ENCODE measurements at regions not wholly inside any gene's neighbourhood (a gene's known extent, or its start where the extent isn't known, plus 50 kb on each side); places are given as distances from the start of the nearest gene placed in this dataset.

DNA sequence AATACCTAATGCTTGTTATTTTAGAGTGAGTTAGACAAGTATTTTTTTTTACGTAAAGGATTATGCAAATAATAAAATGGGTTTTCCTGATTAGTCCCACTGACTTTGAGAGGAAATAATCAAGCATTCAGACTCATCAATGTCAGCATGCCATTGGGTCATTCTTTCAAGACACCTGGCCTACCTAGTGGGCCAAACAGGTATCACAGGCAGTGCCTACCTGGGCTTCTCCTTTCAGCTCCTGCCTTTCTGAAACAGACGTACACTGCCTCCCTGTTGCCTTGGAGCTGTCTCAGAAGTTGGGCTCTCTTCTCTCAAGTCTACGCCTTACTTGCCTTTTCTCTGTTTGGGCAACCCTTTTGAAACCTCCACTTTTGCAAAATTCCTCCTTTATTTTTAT is 545.6 kb downstream of the SNAPC1 start:
- no peak for DNase-seq

DNA sequence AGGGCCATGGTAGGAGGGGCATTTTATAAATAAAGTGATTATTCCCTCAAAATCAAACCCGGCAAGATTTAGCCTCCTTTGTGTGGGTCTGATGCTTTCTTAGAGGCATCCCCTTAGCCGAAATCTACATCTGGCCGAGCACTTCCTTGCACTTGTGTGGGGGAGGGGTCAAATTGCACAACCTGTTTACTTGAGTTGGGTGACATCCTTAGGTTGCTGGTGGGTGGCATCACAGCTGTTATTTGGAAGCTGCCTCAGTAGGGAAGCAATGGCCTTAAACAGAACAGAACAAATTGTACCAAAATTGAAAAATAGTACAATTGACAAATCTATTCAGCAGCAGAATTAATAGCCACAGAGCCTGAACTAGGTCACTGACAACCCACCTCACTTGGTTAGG is 546.1 kb downstream of the SNAPC1 start:
- DNase-seq, result no peak

DNA sequence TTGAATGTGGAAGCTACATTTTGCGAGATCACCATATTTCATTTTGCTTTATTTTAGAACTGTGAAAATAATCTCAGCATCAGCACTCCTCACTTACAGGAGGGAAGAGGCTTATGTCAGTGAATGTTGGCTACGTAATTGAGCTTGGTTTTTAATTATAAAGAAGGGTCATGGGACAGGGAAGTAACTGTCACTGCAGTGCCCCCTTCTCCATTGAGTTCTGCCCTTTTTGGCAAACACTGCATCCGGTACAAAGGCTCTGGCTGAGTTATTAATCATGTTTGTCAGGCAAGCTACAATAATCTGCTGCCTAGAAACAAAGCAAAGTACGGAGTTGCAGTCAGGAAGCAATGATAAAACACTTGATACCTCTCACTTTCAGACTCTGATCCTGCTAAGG is 546.7 kb downstream of the SNAPC1 start:
- DNase-seq, result no peak

DNA sequence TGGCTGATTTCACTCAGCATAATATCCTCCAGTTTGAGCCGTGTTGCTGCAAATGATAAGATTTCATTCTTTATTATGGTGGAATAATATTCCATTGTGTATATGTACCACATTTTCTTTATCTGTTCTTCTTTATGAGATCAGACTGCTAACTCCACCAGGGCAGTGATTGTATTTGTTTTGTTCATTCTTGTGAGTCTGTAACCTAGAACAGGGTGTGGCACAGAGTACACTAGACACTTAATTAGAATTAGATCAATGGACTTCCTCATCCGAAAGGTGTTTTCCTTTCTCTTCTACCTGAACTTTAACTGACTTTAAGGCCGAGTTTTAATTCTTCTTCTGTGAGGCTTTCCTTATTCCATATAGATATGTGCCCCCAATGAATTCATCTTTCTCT is 551.0 kb downstream of the SNAPC1 start:
- DNase-seq, result no peak

DNA sequence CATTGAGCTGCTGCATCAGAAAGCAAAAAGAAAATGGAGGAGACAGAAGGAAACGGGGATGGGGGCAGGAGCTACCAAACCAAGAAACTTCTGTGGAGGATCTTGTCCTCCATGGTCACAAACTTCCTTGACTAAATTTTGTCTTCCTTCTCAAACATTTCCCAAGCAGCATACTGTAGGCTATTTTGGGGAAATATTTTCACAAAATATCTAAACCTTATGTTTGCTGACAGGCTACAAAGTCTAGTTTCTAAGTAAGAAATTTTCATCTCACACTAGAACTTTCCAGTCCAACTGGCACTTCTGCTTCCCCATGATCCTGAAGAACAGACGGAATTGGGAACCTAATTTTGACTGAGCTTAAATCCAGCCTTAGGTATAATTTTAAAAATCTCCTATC is 552.0 kb downstream of the SNAPC1 start:
- DNase-seq, result no peak

DNA sequence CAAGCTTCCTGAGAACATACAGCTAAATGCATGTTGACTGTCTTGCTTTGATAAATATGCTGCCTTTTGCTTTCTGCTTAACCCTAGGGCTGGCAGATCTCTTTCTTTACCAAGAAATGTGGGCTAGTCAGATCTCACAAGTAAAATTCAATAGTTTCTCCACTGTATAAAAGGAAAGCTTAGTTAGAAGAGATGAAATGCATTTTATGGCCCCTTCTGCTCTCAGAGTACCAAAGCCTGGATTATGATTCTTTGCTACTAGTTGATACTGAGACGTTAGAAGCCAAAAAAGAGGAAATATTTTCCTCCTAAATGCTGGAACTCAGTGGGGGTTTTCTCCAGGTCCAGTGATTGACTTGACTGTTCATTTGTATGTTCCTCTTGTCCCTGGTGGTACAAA is 552.7 kb downstream of the SNAPC1 start:
- no peak for DNase-seq

DNA sequence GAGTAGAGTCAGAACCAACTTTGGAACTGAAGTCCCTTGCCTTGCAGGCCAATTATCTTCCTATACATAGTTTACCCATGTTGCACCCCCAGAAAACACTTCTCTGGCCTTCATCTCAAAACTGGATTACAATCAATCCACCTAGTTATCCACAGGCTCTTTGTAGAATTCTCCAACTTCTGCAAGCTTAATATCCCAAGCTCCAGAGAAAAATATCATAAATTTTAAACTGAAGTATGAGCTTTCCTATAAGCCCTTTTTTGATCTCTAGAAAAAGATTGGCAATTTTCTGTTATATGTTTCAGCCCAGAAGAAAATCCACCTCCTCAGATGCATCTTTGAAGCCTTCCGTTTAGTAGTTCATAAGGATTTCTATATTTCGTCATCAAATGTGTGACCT is 553.4 kb downstream of the SNAPC1 start:
- no peak for DNase-seq

DNA sequence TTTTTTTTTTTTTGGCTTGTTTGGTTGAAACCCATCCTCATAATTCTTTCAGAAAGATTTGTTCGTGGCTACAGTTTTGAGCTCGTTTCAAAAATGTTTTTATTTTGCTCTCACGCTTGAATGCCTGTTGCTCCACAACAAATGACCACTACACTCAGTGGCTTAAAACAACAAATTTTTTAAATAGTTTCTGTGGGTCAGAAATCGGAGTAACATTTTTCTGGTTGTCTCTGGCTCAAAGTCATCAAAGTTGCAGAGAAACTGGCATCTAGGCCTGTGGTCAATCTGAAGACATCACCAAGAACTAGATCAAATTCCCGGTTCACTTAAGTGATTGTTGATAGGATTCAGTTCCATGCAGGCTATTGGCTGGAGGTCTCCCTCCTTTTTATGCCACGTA is 560.0 kb downstream of the SNAPC1 start:
- no peak for DNase-seq

DNA sequence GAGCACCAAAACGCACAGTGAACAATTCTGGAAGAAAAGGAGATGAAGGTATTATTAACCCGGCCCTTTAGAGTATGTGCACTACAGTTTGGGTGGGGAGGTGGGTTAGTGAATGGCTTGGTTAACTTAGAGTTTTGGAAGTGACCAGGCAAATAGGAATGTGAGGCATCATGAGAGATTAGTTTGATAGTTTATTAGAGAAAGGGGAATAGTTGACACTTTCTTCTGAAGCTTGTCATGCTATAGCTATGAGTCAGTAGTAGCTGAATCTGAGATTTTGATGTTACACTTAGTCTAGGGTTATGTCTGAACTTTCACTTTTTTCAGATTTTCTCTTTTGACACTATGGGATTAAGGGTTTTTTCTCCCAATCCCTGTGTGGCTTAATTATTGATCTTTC is 567.2 kb downstream of the SNAPC1 start:
- DNase-seq, result no peak

DNA sequence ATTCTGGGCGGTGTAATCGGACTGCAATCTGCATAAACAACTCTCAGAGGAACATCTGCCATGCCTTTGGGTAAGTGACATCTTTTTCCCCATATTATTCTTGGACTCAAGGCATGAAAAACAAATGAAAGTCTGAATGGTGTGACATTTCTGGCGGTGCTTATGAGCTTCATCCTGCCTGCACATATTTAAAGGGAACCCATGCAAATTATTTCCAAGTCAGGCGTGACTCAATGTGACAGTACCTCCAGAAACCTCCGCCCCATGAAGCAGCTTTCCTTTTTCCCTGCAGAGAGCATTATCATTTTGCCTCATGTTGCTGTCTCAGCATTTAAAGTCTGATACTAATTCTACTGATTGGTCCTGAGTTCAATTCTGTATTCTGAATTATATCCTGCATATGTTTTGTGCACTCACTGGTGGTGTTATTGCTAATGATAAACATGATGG is 585.4 kb downstream of the SNAPC1 start:
- no peak for DNase-seq

DNA sequence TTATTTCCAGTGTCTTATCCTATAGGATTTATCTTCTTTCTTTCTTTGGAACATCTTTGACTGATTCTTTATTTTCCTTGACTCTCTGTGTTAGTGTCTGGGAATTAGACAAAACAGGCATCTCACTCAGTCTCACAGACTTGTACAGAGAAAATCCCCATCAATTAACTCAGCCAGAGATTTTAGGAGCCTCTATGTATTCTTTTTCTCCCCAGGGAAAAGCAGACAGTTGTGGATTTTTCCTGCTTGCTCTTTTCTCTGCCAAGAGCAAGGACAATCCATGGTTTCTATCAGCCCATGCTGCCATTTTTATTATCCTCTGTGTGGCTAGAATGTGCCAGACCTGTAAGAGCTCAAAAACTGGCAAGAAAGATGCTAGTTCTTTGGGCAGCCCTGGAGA is 595.1 kb downstream of the SNAPC1 start:
- no peak for DNase-seq

DNA sequence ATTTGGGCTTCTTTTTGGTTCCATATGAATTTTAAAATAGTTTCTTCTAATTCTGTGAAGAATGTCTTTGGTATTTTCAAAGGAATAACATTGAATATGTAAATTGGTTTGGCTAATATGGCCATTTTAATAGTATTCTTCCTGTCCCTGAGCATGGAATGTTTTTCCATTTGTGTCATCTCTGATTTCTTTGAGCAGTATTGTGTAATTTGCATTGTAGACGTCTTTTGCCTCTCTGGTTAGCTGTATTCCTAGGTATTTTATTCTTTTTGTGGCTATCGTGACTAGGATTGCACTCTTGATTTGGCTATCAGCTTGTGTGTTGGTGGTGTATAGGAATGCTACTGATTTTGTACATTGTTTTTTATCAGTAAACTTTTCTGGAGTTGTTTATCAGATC is 601.9 kb downstream of the SNAPC1 start:
- no peak for DNase-seq

DNA sequence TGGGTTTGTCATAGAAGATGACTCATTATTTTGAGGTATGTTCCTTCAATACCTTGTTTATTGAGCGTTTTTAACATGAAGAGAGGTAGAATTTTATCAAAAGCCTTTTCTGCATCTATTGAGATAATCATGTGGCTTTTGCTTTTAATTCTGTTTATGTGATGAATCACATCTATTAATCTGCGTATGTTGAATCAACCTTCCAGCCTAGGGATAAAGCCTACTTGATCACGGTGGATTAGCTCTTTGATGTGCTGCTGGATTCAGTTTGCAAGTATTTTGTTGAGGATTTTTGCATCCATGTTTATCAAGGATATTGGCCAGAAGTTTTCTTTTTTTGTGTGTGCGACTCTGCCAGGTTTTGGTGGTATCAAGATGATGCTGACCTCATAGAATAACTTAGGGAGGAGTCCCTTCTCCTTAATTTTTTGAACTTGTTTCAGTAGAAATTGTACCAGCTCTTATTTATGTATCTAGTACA is 602.6 kb downstream of the SNAPC1 start:
- DNase-seq, result no peak

DNA sequence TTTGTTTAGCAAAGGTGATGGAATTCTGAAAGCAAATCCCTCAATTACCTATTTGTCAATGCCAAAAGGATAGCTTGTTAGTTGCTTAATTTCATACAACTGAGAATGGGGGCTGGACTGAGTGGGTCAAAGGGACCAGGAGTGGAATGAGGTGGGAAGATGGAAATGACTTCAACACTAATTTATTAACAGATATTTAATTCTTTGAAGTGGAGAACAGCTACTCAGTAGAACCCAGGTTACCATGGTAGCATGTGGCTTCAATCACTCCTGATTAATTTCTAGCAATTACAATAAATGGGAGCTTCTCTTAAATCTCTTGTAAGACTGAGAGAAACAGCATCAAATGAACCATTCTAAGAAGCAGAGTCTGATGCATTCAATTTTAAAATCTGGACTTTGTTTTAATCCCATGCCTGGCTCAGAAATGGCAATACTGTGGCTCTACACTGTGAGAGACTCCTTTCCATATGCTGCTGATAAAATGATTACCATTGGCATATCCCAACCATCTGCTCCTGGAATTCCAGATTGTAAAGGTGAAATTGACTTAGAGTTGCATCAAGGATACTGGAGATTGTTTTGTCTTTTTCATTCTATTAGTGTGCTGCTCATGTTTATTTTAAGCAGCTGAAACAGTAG is 607.8 kb downstream of the SNAPC1 start:
- no peak for DNase-seq

DNA sequence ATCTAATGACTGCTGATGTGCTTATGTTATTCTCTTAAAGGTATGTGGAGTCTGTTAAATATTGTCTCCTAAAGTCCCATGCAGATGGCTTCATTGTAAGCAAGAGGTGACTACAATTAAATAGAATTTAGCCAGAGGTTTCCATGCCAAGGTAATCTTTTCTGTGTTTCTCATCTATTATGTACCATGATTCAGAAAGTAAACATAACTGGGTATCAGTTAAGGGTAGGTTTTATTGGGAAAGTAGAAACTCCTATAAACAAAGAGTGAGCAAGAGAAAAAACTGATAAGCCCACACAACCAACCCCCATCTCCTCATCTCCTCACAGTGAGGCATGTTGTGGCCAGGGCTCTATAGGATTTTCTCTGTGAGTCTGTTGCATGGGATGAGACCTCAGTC is 611.7 kb downstream of the SNAPC1 start:
- no peak for DNase-seq

DNA sequence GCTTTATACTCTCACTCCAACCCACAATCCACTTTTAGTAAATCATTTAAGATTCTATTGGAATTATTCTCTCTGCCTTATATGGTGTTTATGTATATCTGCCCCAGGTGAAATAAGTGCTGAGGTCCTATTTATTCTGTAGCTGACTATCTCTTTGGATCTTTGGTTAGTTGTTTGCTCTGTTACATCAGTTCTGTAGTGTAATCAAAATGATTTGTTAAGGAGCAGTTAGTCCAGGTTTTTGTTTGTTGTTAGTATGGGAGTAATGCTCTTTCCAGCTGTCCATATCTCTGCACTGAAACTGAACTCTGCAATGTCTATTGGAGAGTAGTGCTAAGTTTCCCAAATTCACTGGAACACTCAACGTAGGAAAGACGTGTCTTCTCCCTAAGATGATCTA is 615.8 kb downstream of the SNAPC1 start:
- no peak for DNase-seq

DNA sequence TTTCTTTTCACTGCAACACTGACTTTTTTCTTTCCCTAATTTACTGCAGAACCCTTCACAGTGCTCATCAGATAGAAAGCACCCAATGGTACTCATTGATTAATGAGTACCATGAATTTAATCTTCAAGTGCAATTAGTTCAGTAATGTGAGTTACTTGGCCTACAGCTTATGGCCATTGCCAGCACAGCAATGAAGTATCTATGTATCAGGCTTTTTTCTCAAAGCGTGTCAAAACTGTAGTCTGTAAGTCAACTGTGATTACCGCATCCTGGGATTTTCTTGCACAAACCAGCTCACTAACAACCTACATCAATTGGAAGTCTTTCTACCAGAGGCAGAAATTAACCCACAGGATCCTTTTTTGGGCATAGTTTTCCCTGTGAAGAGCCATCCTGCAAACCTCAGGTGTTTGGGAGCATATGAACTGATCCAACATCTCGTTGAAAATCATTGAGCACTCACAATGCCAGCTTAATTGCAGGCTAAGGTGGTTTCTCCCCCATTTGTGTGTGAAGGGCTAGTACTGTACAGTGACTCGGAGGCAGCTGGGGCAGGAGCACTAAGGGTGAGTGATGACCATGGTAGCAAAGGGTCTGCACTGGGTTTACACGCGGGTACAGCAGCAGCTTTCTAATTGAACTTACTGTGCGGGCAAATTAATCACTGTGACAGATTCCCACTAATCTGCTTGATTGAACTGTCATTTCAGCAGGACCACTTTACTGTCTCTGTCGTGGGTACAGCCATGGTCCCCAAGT is 619.3 kb downstream of the SNAPC1 start:
- no peak for DNase-seq

DNA sequence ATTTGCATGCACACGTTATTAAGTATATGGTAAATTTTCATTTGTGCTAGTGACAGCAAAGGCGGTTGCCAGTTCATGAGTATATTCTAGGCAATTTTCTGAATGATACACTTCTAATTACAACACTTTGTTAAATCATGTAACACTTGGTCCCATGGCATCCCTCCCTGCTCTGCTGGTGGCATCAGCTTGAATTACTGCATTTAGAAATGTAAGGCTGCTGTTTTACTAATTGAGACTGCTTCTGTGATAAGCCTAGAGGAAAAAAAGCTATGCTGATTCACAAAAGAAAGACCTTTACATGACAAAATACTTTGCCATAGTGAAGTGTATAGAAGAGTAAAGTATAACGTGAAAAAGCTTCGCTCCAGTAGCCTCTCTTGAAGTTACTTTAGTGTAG is 636.1 kb downstream of the KCNH5 start:
- DNase-seq, result no peak

DNA sequence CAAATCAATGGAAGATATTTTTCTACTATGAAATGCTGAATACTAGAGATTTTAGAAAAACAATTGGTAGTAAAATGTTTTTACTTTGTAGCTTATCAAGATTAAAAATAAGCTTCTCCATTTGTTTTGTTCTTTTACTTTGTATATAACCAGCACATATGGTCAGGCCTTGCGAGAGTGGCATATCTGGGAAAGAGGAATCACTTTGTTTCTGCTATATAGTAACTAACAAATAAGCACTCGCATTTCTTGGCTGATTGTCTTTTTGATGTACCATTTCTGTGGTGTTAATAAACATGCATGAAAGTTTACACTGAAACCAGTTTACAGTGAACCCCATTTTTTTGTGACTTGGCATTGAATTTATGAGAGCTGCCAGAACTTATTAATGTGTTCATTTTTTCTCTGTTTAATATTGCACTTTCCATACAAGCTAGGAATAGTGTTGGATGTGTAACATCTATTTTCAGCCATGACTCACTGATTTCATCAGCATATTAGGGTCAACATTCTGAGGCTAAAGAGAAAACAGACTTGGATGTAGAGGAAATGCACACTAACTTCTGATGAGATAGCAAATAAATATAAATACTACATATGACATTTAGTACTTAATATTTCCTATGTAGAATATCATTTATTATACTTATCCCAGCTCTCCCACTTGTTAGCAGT is 635.5 kb downstream of the KCNH5 start:
- DNase-seq, result no peak

DNA sequence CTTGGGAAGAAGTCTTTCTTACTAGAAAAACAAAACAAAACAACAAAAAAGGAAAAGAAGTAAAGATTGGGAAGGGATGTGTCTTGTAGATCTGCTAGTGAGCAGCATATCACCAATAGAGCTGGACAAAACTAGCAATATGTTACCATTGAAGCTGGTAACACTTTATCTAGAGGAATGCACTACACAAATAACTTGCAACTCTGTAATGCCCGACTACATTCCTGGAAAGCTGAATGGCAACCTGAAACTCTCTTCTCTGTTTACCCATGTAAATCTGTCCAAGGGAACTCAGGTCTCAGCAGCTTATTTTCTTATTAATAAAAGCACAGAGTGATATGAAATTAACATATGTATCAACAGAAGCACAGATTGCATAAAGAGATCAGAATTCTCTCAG is 624.4 kb downstream of the KCNH5 start:
- DNase-seq, result no peak

DNA sequence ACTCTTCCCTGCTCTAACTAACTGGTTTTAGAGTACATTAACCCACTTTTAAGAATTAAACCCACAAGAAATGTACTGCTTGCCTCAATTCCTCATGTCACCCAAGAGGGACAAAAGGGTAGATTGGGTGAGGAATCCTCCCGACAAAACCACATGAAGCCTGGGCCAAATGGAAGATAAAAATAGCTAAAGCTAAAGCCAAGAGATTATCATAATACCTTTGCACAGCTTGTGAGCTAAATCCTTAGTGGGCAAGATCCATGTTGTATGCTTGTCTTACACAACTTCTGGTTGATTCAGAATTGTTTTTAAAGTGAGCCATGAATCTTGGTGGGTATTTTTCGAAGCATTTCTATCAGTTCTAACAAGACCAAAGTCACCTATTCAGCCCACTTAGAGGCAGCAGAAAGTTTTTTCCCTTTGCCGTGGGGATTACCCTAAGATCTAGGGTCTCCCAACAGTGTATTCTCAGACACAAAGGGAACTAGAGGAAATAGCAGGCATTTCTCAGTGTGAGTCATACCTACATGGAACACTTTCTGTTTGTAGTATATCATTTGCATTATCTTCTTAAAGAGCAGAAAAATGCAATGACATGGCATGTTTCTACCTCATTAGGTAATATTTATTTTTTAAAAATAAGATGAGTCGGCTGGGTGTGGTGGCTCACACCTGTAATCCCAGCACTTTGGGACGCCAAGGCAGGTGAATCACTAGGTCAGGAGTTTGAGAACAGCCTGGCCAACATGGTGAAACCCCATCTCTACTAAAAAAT is 616.6 kb downstream of the KCNH5 start:
- no peak for DNase-seq

DNA sequence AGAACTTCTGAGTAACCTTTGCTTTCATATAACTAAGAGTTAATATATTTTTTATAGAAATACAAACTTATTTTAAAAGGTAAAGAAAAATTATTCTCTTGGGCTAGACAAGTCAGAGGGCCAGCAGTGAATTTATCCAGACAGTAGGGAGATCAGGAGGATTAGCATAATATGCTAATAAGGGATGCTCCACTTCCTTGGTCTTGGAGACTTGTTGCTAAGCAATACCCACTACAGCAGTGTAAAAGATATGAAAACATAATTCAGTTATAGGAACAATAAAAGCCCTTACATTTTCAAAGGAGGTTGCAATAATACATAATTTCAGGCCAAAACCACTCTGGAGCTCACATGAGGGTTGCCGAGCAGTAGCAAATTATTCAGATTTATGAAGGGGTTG is 615.6 kb downstream of the KCNH5 start:
- no peak for DNase-seq

DNA sequence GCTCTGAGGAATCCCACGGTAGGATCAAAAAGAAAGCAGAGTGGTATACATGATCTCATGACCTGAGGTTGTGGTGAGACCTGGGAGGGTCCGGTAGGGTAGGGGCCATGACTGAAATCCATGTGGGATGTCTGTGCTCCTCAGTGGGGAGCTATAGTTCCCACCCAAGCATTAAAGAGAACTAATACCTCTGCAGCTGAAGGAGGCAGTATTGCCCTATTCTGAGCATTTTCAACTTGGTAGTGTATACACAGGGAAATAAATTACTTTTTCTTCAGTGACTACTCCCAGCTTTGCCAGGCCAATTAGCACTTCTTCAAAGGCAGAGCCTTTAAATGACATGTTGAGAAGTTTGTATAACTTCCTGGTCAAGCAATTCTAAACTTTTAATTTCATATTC is 613.8 kb downstream of the KCNH5 start:
- DNase-seq, result no peak

All from NCI-H187 (cell line).